Hepatocyte (in vitro differentiated cells): ENCODE measurements at regions not wholly inside any gene's neighbourhood (a gene's known extent, or its start where the extent isn't known, plus 50 kb on each side); places are given as distances from the start of the nearest gene placed in this dataset.

Source experiments
- DNase-seq: peaks from one replicate; pipeline ENCODE4 v3.0.0-alpha.2; 2016; ENCODE audit warnings: low spot score
- H2AFZ ChIP-seq: fragments of 200-600 bp; sonication (generic); 2 replicates; pipeline ENCODE4 v1.6.0; 2016; ENCODE audit warnings: antibody characterized with exemption, mild to moderate bottlenecking
- H3K27ac ChIP-seq: fragments of 200-600 bp; sonication (generic); 2 replicates; pipeline ENCODE4 v1.5.1; 2016; ENCODE audit warnings: mild to moderate bottlenecking
- H3K27me3 ChIP-seq: fragments of 200-600 bp; sonication (generic); 2 replicates; pipeline ENCODE4 v1.6.1; 2016
- H3K36me3 ChIP-seq: fragments of 200-600 bp; sonication (generic); replicated peaks from 2 replicates; pipeline ENCODE4 v1.5.1; 2016; ENCODE audit warnings: low read depth; ENCODE audit not compliant: insufficient read depth
- H3K4me1 ChIP-seq: fragments of 200-600 bp; sonication (generic); 2 replicates; pipeline ENCODE4 v1.5.1; 2016; ENCODE audit warnings: mild to moderate bottlenecking, moderate library complexity; ENCODE audit not compliant: insufficient read depth
- H3K4me2 ChIP-seq: fragments of 200-600 bp; sonication (generic); 2 replicates; pipeline ENCODE4 v1.6.0; 2016
- H3K4me3 ChIP-seq: fragments of 200-600 bp; sonication (generic); 2 replicates; pipeline ENCODE4 v1.5.1; 2016; ENCODE audit warnings: mild to moderate bottlenecking
- H3K79me2 ChIP-seq: fragments of 200-600 bp; sonication (generic); 2 replicates; pipeline ENCODE4 v1.6.0; 2017; ENCODE audit warnings: mild to moderate bottlenecking
- H3K9me2 ChIP-seq: fragments of 200-600 bp; sonication (generic); replicated peaks from 2 replicates; pipeline ENCODE4 v1.6.0; 2017; ENCODE audit warnings: mild to moderate bottlenecking; ENCODE audit not compliant: insufficient read depth
- H3K9me3 ChIP-seq: fragments of 200-600 bp; sonication (generic); 2 replicates; pipeline ENCODE4 v1.5.1; 2016; ENCODE audit warnings: low read depth, mild to moderate bottlenecking
- H4K20me1 ChIP-seq: fragments of 200-600 bp; sonication (generic); 2 replicates; pipeline ENCODE4 v1.6.0; 2016; ENCODE audit warnings: mild to moderate bottlenecking; ENCODE audit not compliant: insufficient read depth, poor library complexity, severe bottlenecking
- EZH2 ChIP-seq: fragments of 200-600 bp; sonication (generic); IDR thresholded peaks from 2 replicates; pipeline ENCODE4 v1.6.1; 2016; ENCODE audit warnings: antibody characterized with exemption, mild to moderate bottlenecking, borderline replicate concordance
- EZH2phosphoT487 ChIP-seq: fragments of 200-600 bp; sonication (generic); IDR thresholded peaks from one replicate; pipeline ENCODE4 v1.6.1; 2018; ENCODE audit warnings: antibody characterized with exemption, mild to moderate bottlenecking, low read depth, moderate library complexity; ENCODE audit not compliant: unreplicated experiment, severe bottlenecking
- WGBS: methylation state at CpG from one replicate; pipeline ENCODE4 v1.1.6; 2016; ENCODE audit warnings: low lambda C conversion rate; ENCODE audit errors: missing lambda C conversion rate; 5-methylcytosine and 5-hydroxymethylcytosine counted together
- TF ChIP-seq, protein P1 (sequence below): fragments of 200-600 bp; sonication (generic); IDR thresholded peaks from 2 replicates; pipeline ENCODE4 v1.5.1; 2016; ENCODE audit warnings: antibody characterized with exemption, mild to moderate bottlenecking; ENCODE audit not compliant: poor library complexity

DNA sequence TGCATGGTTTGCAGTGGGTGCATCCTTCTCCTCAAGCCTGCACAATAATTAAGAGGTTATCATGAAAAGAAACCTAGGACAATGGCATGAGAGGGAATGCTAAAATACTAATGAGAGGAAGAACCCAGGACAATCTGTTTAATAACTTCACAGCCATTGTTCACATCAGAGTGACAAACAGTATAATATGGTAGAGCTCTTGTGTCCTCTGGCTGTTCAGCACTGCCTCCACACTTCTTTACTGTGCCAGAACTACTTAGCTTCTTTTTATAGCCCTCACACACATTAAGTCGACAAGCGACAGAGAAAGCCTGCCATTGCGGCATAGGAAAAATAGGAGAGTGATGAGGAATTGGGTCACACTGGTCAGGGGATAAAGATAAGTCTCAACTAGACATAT lies 65.0 kb upstream of the MEIS2 start:
- no peak for TF ChIP-seq EZH2
- no peak for TF ChIP-seq EZH2phosphoT487
- TF ChIP-seq, protein P1, sequence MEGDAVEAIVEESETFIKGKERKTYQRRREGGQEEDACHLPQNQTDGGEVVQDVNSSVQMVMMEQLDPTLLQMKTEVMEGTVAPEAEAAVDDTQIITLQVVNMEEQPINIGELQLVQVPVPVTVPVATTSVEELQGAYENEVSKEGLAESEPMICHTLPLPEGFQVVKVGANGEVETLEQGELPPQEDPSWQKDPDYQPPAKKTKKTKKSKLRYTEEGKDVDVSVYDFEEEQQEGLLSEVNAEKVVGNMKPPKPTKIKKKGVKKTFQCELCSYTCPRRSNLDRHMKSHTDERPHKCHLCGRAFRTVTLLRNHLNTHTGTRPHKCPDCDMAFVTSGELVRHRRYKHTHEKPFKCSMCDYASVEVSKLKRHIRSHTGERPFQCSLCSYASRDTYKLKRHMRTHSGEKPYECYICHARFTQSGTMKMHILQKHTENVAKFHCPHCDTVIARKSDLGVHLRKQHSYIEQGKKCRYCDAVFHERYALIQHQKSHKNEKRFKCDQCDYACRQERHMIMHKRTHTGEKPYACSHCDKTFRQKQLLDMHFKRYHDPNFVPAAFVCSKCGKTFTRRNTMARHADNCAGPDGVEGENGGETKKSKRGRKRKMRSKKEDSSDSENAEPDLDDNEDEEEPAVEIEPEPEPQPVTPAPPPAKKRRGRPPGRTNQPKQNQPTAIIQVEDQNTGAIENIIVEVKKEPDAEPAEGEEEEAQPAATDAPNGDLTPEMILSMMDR: no peak

DNA sequence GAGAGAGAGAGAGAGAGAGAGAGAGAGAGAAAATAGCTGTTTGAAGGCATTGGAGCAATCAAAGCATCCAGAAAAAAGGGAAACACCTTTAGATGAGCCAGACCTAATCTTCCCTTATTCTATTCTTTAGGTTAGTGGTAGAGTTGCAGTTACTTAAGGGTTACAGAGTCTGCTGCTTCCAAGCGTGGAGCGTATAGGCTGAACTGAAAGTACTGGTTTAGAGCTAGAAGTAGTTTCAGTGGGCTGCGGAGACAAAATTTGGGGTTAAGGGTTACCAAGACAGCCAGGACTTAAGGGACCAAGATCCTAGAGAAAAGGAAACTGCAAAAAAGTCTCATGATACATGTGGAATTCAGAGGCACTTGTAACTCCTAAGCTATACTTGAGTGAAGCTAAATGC lies 66.1 kb upstream of the MEIS2 start:
- H3K79me2 ChIP-seq: no peaks in the 10 kb centered on the region
- H4K20me1 ChIP-seq: no peaks in the 10 kb centered on the region
- no peaks in the 10 kb centered on the region for H3K9me3 ChIP-seq
- no peaks in the 10 kb centered on the region for H3K4me1 ChIP-seq
- H3K4me3 ChIP-seq: no peak overlapping the region
- H3K27ac ChIP-seq: no peak overlapping the region
- H2AFZ ChIP-seq: no peak overlapping the region
- no peaks in the 10 kb centered on the region for H3K9me2 ChIP-seq
- no peak overlapping the region for H3K4me2 ChIP-seq
- no peak for DNase-seq
- no peaks in the 10 kb centered on the region for H3K36me3 ChIP-seq
- no peaks in the 10 kb centered on the region for H3K27me3 ChIP-seq
- WGBS: 79% methylated on average over 3 of the region's 3 CpGs
- TF ChIP-seq EZH2 (no peak), EZH2phosphoT487 (no peak)
- TF ChIP-seq, protein P1: no peak

More for the DNA sequence above, 65.0 kb upstream of the MEIS2 start:
- no peaks in the 10 kb centered on the region for H3K9me2 ChIP-seq
- WGBS: 86% methylated on average over 3 of the region's 3 CpGs
- H3K36me3 ChIP-seq: no peaks in the 10 kb centered on the region
- no peak overlapping the region for H3K27ac ChIP-seq
- no peak overlapping the region for H3K4me2 ChIP-seq
- H4K20me1 ChIP-seq: no peaks in the 10 kb centered on the region
- DNase-seq: no peak
- no peaks in the 10 kb centered on the region for H3K27me3 ChIP-seq
- H3K4me3 ChIP-seq: no peak overlapping the region
- H3K79me2 ChIP-seq: no peaks in the 10 kb centered on the region
- no peaks in the 10 kb centered on the region for H3K4me1 ChIP-seq
- no peaks in the 10 kb centered on the region for H3K9me3 ChIP-seq
- no peak overlapping the region for H2AFZ ChIP-seq

DNA sequence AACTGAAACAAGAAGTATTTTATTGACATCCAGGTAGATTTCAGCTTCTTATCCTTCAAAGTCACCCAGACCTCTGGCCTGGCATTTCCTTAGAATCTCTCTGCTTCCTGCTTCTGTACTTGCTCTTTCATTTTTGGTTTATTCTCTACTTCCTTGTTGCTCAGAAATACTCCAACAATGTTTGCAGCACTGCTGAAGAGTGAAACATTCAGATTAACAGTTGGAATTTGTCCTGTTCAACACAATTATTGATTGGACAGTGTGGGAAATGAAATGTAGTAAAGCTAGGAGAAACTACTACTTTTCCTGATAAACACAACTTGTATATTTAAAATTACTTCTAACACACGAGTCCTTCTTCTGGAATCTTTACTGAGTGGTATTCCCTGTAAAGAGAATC lies 81.0 kb upstream of the MEIS2 start:
- H3K9me2 ChIP-seq: no peaks in the 10 kb centered on the region
- no peak for TF ChIP-seq EZH2phosphoT487
- TF ChIP-seq EZH2: no peak
- TF ChIP-seq, protein P1: no peak
- H3K79me2 ChIP-seq: no peaks in the 10 kb centered on the region
- H3K27ac ChIP-seq: no peak overlapping the region
- no peak overlapping the region for H3K4me2 ChIP-seq
- no peaks in the 10 kb centered on the region for H4K20me1 ChIP-seq
- no peak overlapping the region for H3K4me3 ChIP-seq
- 78% methylated on average over 1 of the region's 1 CpG for WGBS
- no peaks in the 10 kb centered on the region for H3K36me3 ChIP-seq
- no peak for DNase-seq
- no peaks in the 10 kb centered on the region for H3K4me1 ChIP-seq
- H2AFZ ChIP-seq: no peak overlapping the region
- no peaks in the 10 kb centered on the region for H3K9me3 ChIP-seq
- H3K27me3 ChIP-seq: no peaks in the 10 kb centered on the region

DNA sequence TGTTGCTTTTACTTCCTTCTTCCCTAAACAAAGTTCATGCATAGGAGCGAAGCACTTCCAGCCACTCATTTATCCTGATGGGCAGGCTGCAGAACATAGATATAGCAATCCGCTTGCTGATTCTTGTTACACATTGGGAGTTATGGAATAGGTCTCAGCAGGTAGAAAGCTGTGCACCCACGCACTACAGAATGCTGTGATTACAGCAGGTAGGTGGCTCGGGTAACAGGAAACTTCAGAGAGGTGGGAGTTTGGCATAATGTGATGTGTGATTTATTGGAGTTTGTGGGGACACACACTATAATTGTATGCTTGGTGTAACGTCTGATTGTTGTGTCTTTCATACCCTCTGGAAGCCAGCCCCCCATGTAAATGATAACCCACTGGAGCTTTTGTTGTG lies 99.2 kb upstream of the MEIS2 start:
- Histone ChIP-seq H3K79me2 (no peaks in the 10 kb centered on the region), H3K4me1 (no peaks in the 10 kb centered on the region), H3K36me3 (no peaks in the 10 kb centered on the region), H3K9me3 (no peaks in the 10 kb centered on the region), H3K4me3 (no peak overlapping the region), H3K9me2 (no peaks in the 10 kb centered on the region), H4K20me1 (no peaks in the 10 kb centered on the region), H3K27me3 (no peaks in the 10 kb centered on the region), H3K4me2 (no peak overlapping the region), H2AFZ (no peak overlapping the region), H3K27ac (no peak overlapping the region)
- 76% methylated on average over 5 of the region's 5 CpGs for WGBS
- no peak for DNase-seq
- TF ChIP-seq EZH2 (no peak), EZH2phosphoT487 (no peak)
- TF ChIP-seq, protein P1: no peak
